GM23248 (cell line): ENCODE measurements at regions not wholly inside any gene's neighbourhood (a gene's known extent, or its start where the extent isn't known, plus 50 kb on each side); places are given as distances from the start of the nearest gene placed in this dataset.

Experiments used
- DNase-seq: peaks from one replicate; pipeline ENCODE4 v3.0.0-alpha.2; 2015
- H2AFZ ChIP-seq: fragments of 200-600 bp; sonication (generic); 2 replicates; pipeline ENCODE4 v1.6.1; 2016; ENCODE audit warnings: antibody characterized with exemption
- H3F3A ChIP-seq: fragments of 200-600 bp; sonication (generic); 2 replicates; pipeline ENCODE4 v1.6.1; 2016; ENCODE audit warnings: mild to moderate bottlenecking, antibody characterized with exemption, mixed run types; ENCODE audit not compliant: insufficient read depth
- H3K27ac ChIP-seq: fragments of 200-600 bp; sonication (generic); 2 replicates; pipeline ENCODE4 v1.5.1; 2016; ENCODE audit warnings: mild to moderate bottlenecking
- H3K27me3 ChIP-seq: fragments of 200-600 bp; sonication (generic); replicated peaks from 2 replicates; pipeline ENCODE4 v1.6.1; 2016; ENCODE audit warnings: mild to moderate bottlenecking; ENCODE audit not compliant: insufficient read depth
- H3K36me3 ChIP-seq: fragments of 200-600 bp; sonication (generic); 2 replicates; pipeline ENCODE4 v1.6.1; 2016; ENCODE audit warnings: low read depth, mild to moderate bottlenecking
- H3K4me1 ChIP-seq: fragments of 200-600 bp; sonication (generic); 2 replicates; pipeline ENCODE4 v1.6.1; 2016; ENCODE audit warnings: mild to moderate bottlenecking; ENCODE audit not compliant: insufficient read depth
- H3K4me2 ChIP-seq: fragments of 200-600 bp; sonication (generic); one replicate; pipeline ENCODE4 v1.6.1; 2016; ENCODE audit warnings: mild to moderate bottlenecking; ENCODE audit not compliant: unreplicated experiment
- H3K4me3 ChIP-seq: fragments of 200-600 bp; sonication (generic); 2 replicates; pipeline ENCODE4 v1.5.1; 2016; ENCODE audit warnings: mild to moderate bottlenecking
- H3K79me2 ChIP-seq: fragments of 200-600 bp; sonication (generic); 2 replicates; pipeline ENCODE4 v1.6.1; 2016; ENCODE audit warnings: mild to moderate bottlenecking; ENCODE audit not compliant: insufficient read depth
- H3K9ac ChIP-seq: fragments of 200-600 bp; sonication (generic); 2 replicates; pipeline ENCODE4 v1.6.1; 2016; ENCODE audit warnings: mild to moderate bottlenecking
- H3K9me2 ChIP-seq: fragments of 200-600 bp; sonication (generic); 2 replicates; pipeline ENCODE4 v1.6.1; 2016; ENCODE audit warnings: mixed run types, mild to moderate bottlenecking, moderate library complexity; ENCODE audit not compliant: insufficient read depth
- H3K9me3 ChIP-seq: fragments of 200-600 bp; sonication (generic); one replicate; pipeline ENCODE4 v1.6.1; 2017; ENCODE audit warnings: low read depth
- H4K20me1 ChIP-seq: fragments of 200-600 bp; sonication (generic); 2 replicates; pipeline ENCODE4 v1.6.0; 2016; ENCODE audit not compliant: insufficient read depth
- EZH2 ChIP-seq: fragments of 200-600 bp; sonication (generic); IDR thresholded peaks from 2 replicates; pipeline ENCODE4 v1.6.1; 2018; ENCODE audit warnings: antibody characterized with exemption, mild to moderate bottlenecking; ENCODE audit not compliant: insufficient read depth, poor library complexity, severe bottlenecking
- EZH2phosphoT487 ChIP-seq: fragments of 200-600 bp; sonication (generic); IDR thresholded peaks from 2 replicates; pipeline ENCODE4 v1.6.1; 2018; ENCODE audit warnings: antibody characterized with exemption, moderate library complexity, mild to moderate bottlenecking, low read depth; ENCODE audit not compliant: insufficient read depth
- WGBS, 2 experiments: methylation state at CpG; one replicate each; pipeline ENCODE4 v1.1.6; 2015 to 2017; ENCODE audit warnings: low lambda C conversion rate in 2 of 2, low coverage in 1 of 2; ENCODE audit errors: missing lambda C conversion rate in 2 of 2; 5-methylcytosine and 5-hydroxymethylcytosine counted together
- in situ Hi-C: fragments of 300-500 bp; cut with MboI; formaldehyde crosslinking; loops from 2 replicates; pipeline ENCODE4 v1.15.0; 2020

GRCh38 chr2:23023722-23024121 is 361.3 kb upstream of the KLHL29 start:
- Histone ChIP-seq H2AFZ (no peak overlapping the region), H3K9ac (no peak overlapping the region), H3K27me3 (no peaks in the 10 kb centered on the region), H4K20me1 (no peaks in the 10 kb centered on the region), H3K9me2 (no peaks in the 10 kb centered on the region), H3K79me2 (no peaks in the 10 kb centered on the region), H3K27ac (no peak overlapping the region), H3K4me2 (no peak overlapping the region), H3K4me3 (no peak overlapping the region), H3K4me1 (no peaks in the 10 kb centered on the region), H3F3A (no peaks in the 10 kb centered on the region), H3K9me3 (no peaks in the 10 kb centered on the region), H3K36me3 (no peaks in the 10 kb centered on the region)
- no peak for DNase-seq
- in situ Hi-C loops: no loop called here
- no peak for TF ChIP-seq EZH2
- TF ChIP-seq EZH2phosphoT487: no peak
- 27 to 38% methylated on average over 3 of the region's 3 CpGs for WGBS, 2 experiments

GRCh38 chr2:23026671-23027070 is 358.3 kb upstream of the KLHL29 start:
- H4K20me1 ChIP-seq: no peaks in the 10 kb centered on the region
- no peaks in the 10 kb centered on the region for H3K36me3 ChIP-seq
- H3K27ac ChIP-seq: no peak overlapping the region
- no peak overlapping the region for H3K4me2 ChIP-seq
- WGBS, 2 experiments: 27 to 35% methylated on average over 4 of the region's 4 CpGs
- no peaks in the 10 kb centered on the region for H3K27me3 ChIP-seq
- no peak for DNase-seq
- no peaks in the 10 kb centered on the region for H3K9me2 ChIP-seq
- no peak overlapping the region for H3K4me3 ChIP-seq
- H3K9me3 ChIP-seq: no peaks in the 10 kb centered on the region
- in situ Hi-C loops: no loop called here
- H3K4me1 ChIP-seq: no peaks in the 10 kb centered on the region
- H3K79me2 ChIP-seq: no peaks in the 10 kb centered on the region
- no peak overlapping the region for H3K9ac ChIP-seq
- no peak overlapping the region for H2AFZ ChIP-seq
- H3F3A ChIP-seq: no peaks in the 10 kb centered on the region
- TF ChIP-seq EZH2phosphoT487: no peak
- no peak for TF ChIP-seq EZH2

DNA sequence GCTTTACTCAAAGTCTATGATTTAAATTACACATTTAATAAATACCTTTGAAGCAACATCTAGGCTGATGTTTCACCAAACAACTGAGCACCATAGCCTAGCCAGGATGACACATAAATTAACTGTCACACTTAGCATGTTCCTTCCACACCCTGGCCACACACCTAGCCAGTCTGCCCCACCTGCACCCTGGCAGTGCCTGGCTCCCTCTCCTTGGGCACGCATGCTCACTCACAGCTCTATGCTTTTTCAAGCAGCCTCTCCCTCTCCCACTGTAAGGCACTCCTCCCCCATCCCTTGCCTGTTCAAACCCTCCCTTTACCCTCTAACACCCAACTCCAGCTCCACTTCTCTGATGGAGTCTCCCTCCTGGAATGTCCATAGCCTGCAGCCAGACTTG is 357.6 kb upstream of the KLHL29 start:
- H3K9me2 ChIP-seq: no peaks in the 10 kb centered on the region
- H2AFZ ChIP-seq: no peak overlapping the region
- H3K4me1 ChIP-seq: no peaks in the 10 kb centered on the region
- in situ Hi-C loops: no loop called here
- no peaks in the 10 kb centered on the region for H3K36me3 ChIP-seq
- no peak overlapping the region for H3K4me3 ChIP-seq
- TF ChIP-seq EZH2phosphoT487 (no peak), EZH2 (no peak)
- H3K9ac ChIP-seq: no peak overlapping the region
- no peak overlapping the region for H3K27ac ChIP-seq
- no peaks in the 10 kb centered on the region for H3K79me2 ChIP-seq
- no peaks in the 10 kb centered on the region for H4K20me1 ChIP-seq
- no peaks in the 10 kb centered on the region for H3K27me3 ChIP-seq
- H3K4me2 ChIP-seq: no peak overlapping the region
- no peak for DNase-seq
- H3F3A ChIP-seq: no peaks in the 10 kb centered on the region
- WGBS, 2 experiments: 31 to 36% methylated on average over 1 of the region's 1 CpG
- H3K9me3 ChIP-seq: no peaks in the 10 kb centered on the region

DNA sequence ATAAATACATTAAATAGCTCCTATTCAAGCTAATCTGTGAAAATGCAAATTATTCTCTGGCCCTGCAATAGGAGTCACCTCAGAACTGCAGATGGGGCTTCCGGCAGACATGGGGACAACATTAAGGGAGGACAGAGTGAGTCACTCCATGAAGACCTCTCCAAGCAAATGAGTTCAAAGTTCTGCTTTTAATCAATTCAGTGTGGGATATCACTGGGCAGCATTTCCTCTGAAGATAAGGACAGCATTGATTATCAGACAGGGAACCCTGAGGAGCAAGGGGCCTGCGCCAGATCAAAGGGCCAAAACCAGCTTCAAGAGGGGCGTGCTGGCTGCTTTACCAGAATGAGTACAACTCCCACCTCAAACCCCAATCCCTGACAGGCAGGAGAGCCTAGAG is 356.9 kb upstream of the KLHL29 start:
- 26 to 28% methylated on average over 3 of the region's 3 CpGs for WGBS, 2 experiments
- Histone ChIP-seq H2AFZ (no peak overlapping the region), H3K36me3 (no peaks in the 10 kb centered on the region), H3K4me2 (no peak overlapping the region), H3K27me3 (no peaks in the 10 kb centered on the region), H3K9me2 (no peaks in the 10 kb centered on the region), H3K9ac (no peak overlapping the region), H3K4me3 (no peak overlapping the region), H4K20me1 (no peaks in the 10 kb centered on the region), H3F3A (no peaks in the 10 kb centered on the region), H3K79me2 (no peaks in the 10 kb centered on the region), H3K9me3 (no peaks in the 10 kb centered on the region), H3K4me1 (no peaks in the 10 kb centered on the region), H3K27ac (no peak overlapping the region)
- in situ Hi-C loops: no loop called here
- TF ChIP-seq EZH2phosphoT487 (no peak), EZH2 (no peak)
- no peak for DNase-seq

- H3K79me2 ChIP-seq: no peaks in the 10 kb centered on the region
- H3K9ac ChIP-seq: no peak overlapping the region
- no peak overlapping the region for H3K4me2 ChIP-seq
- no peak overlapping the region for H3K27ac ChIP-seq
- in situ Hi-C loops: no loop called here
- no peak for DNase-seq
- 37 to 42% methylated on average over 5 of the region's 5 CpGs for WGBS, 2 experiments
- no peaks in the 10 kb centered on the region for H3K27me3 ChIP-seq
- H3F3A ChIP-seq: no peaks in the 10 kb centered on the region
- no peak overlapping the region for H3K4me3 ChIP-seq
- H2AFZ ChIP-seq: no peak overlapping the region
- H3K9me2 ChIP-seq: no peaks in the 10 kb centered on the region
- no peaks in the 10 kb centered on the region for H3K36me3 ChIP-seq
- no peaks in the 10 kb centered on the region for H3K9me3 ChIP-seq
- H3K4me1 ChIP-seq: no peaks in the 10 kb centered on the region
- H4K20me1 ChIP-seq: no peaks in the 10 kb centered on the region
- TF ChIP-seq EZH2: no peak
- no peak for TF ChIP-seq EZH2phosphoT487
Measured at GRCh38 chr2:23029111-23029510, 355.9 kb upstream of the KLHL29 start.
